GM21381 (cell line): ENCODE measurements at regions not wholly inside any gene's neighbourhood (a gene's known extent, or its start where the extent isn't known, plus 50 kb on each side); places are given as distances from the start of the nearest gene placed in this dataset.
"Not testable (repeated sequence)": the region's sequence is repeated elsewhere in the genome, so short reads cannot be mapped to it uniquely, and the experiment has no call there.

ENCODE experiments used
- ATAC-seq: cut with Tn5 transposase; IDR thresholded peaks from one replicate; pipeline ENCODE4 v1.9.1; 2021; ENCODE audit warnings: mild to moderate bottlenecking, moderate library complexity; ENCODE audit not compliant: unreplicated experiment

GRCh38 chr15:77881950-77882349 is 195.6 kb downstream of the TBC1D2B start:
- no peak for ATAC-seq

GRCh38 chr15:77881535-77881934 is 196.0 kb downstream of the TBC1D2B start:
- ATAC-seq: not testable (repeated sequence)

- ATAC-seq: not testable (repeated sequence)
Observed at GRCh38 chr15:77879466-77879865, 198.0 kb downstream of the TBC1D2B start.

GRCh38 chr15:77877869-77878577 is 199.5 kb downstream of the TBC1D2B start:
- no peak for ATAC-seq

- ATAC-seq: not testable (repeated sequence)
Observed at GRCh38 chr15:77876107-77876820, 201.2 kb downstream of the TBC1D2B start.

GRCh38 chr15:77875066-77875721 is 202.3 kb downstream of the TBC1D2B start:
- not testable (repeated sequence) for ATAC-seq

- ATAC-seq: no peak
Observed at GRCh38 chr15:77874063-77874462, 203.4 kb downstream of the TBC1D2B start.

GRCh38 chr15:77872521-77873425 is 204.7 kb downstream of the TBC1D2B start:
- ATAC-seq: not testable (repeated sequence)

GRCh38 chr15:77871852-77872371 is 205.6 kb downstream of the TBC1D2B start:
- ATAC-seq: no peak

- ATAC-seq: no peak
Observed at GRCh38 chr15:77870195-77871065, 207.1 kb downstream of the TBC1D2B start.

GRCh38 chr15:77869021-77869895 is 208.3 kb downstream of the TBC1D2B start:
- no peak for ATAC-seq

GRCh38 chr15:77868048-77868629 is 209.4 kb downstream of the TBC1D2B start:
- not testable (repeated sequence) for ATAC-seq

GRCh38 chr15:77867266-77868047 is 210.1 kb downstream of the TBC1D2B start:
- ATAC-seq: no peak

- no peak for ATAC-seq
Observed at GRCh38 chr15:77866596-77867125, 210.8 kb downstream of the TBC1D2B start.

- ATAC-seq: no peak
Observed at GRCh38 chr15:77866186-77866585, 211.3 kb downstream of the TBC1D2B start.

GRCh38 chr15:77865701-77866100 is 211.8 kb downstream of the TBC1D2B start:
- ATAC-seq: no peak

GRCh38 chr15:77865106-77865610 is 212.4 kb downstream of the TBC1D2B start:
- no peak for ATAC-seq
